Heart left ventricle (tissue), 16 donors: ENCODE measurements at regions not wholly inside any gene's neighbourhood (a gene's known extent, or its start where the extent isn't known, plus 50 kb on each side); places are given as distances from the start of the nearest gene placed in this dataset.

Experiments
- ATAC-seq, 4 donors: fragments of 200-7000 bp; cut with Tn5 transposase; one replicate each; pipeline ENCODE4 v1.9.1; 2020 to 2022; ENCODE audit warnings: moderate library complexity in 4 of 4, mild to moderate bottlenecking in 3 of 4, moderate number of reproducible peaks in 1 of 4
- DNase-seq, 5 donors: peaks; one replicate each; pipeline ENCODE4 v3.0.0-alpha.2; 2020
- H3K27ac ChIP-seq, 12 donors: fragments of 200-600 bp; sonication (generic) in 4 of 12; one replicate each; pipeline versions ENCODE4 v1.5.0 to v1.8.0; 2016 to 2022; ENCODE audit warnings: mild to moderate bottlenecking in 2 of 12
- H3K27me3 ChIP-seq, 9 donors: fragments of 200-600 bp; sonication (generic) in 2 of 9; one replicate each; pipeline versions ENCODE4 v1.5.1 to v1.8.0; 2016 to 2022; ENCODE audit warnings: mild to moderate bottlenecking in 3 of 9
- H3K36me3 ChIP-seq, 9 donors: fragments of 200-600 bp; sonication (generic) in 2 of 9; one replicate each; pipeline versions ENCODE4 v1.5.0 to v1.8.0; 2018 to 2022; ENCODE audit warnings: mild to moderate bottlenecking in 2 of 9
- H3K4me1 ChIP-seq, 12 donors: fragments of 200-600 bp; sonication (generic) in 4 of 12; one replicate each; pipeline versions ENCODE4 v1.5.0 to v1.8.0; 2016 to 2022; ENCODE audit warnings: mild to moderate bottlenecking in 3 of 12
- H3K4me3 ChIP-seq, 12 donors: fragments of 200-600 bp; sonication (generic) in 4 of 12; one replicate each; pipeline versions ENCODE4 v1.5.0 to v1.8.0; 2017 to 2022; ENCODE audit warnings: mild to moderate bottlenecking in 9 of 12, moderate library complexity in 4 of 12
- H3K9me3 ChIP-seq, 12 donors: fragments of 200-600 bp; sonication (generic) in 4 of 12; one replicate each; pipeline versions ENCODE4 v1.5.0 to v1.8.0; 2016 to 2022; ENCODE audit warnings: mild to moderate bottlenecking in 1 of 12
- CTCF ChIP-seq, 12 donors: fragments of 200-600 bp; sonication (generic) in 4 of 12; IDR thresholded peaks; one replicate each; pipeline versions ENCODE4 v1.5.0 to v1.8.0; 2018 to 2022; ENCODE audit warnings: antibody characterized with exemption in 12 of 12, mild to moderate bottlenecking in 5 of 12
- POLR2A ChIP-seq, 2 donors: fragments of 450-650 bp; IDR thresholded peaks; one replicate each; pipeline ENCODE4 v1.6.1; 2017; ENCODE audit warnings: antibody characterized with exemption in 2 of 2, mild to moderate bottlenecking in 2 of 2, moderate library complexity in 2 of 2
- whole genome bisulfite sequencing, 4 donors: extraction: QIAGEN DNeasy Blood & Tissue Kit in 2 of 4; methylation state at CpG; one replicate each; pipeline versions ENCODE4 v1.1.5 to v1.1.7; 2013 to 2018; 5-methylcytosine and 5-hydroxymethylcytosine counted together
- intact Hi-C, 10 donors: fragments of 100-400 bp; cut with DNase I; formaldehyde crosslinking; loops; one replicate each; pipeline versions ENCODE4 v1.11.1 to v1.14.2; 2022
- donor health status: ischemic (EF 13 %, LVEDD 7.1; RV severe dilation, severe dysfunction).
- donor health status: healthy with polysubstance abuse.
- donor health status: DM: no; HTN: yes; CAD: no.
- donor health status: DM: no; HTN: no; CAD: no.
- donor health status: ischemic (EF 25% LVEDD 6.9; RV normal size, moderate dysfunction).
- donor health status: ischemic (EF 25% LVEDD 5.7; RV mildly dilated, moderate dysfunction).
- donor health status: healthy.
- donor health status: DM: yes; HTN: yes; CAD: no.
- donor health status: ischemic (EF 35%, LVEDD 5.7; RV mildly dilated, moderate dysfunction).
- donor health status: nonischemic (EF 11% LVEDD 7.7; RV severe dilation, severe dysfunction).
- donor health status: DM: yes; HTN: yes; CAD: no.
- donor health status: PGD.
- donor health status: ischemic (EF 29% LVEDD 5.4; RV normal size, mild dysfunction).
- donor health status: nonischemic (EF 23%, LVEDD 6.1; RV moderate dilation, normal function).

- Histone ChIP-seq H3K4me3 (no peak overlapping the region), H3K9me3 (no peaks in the 10 kb centered on the region), H3K36me3 (no peaks in the 10 kb centered on the region), H3K4me1 (peaks cover 0 to 27% (median 11%) of the 10 kb centered on the region in 12 donors), H3K27me3 (no peaks in the 10 kb centered on the region), H3K27ac (no peak overlapping the region)
- intact Hi-C loops: no loop called here
- 86 to 100% (median 91%) methylated on average over 1 of the region's 1 CpG for WGBS, 4 donors
- no peak for DNase-seq
- TF ChIP-seq CTCF (IDR thresholded peaks at IDR 0.05): no peak
- TF ChIP-seq POLR2A (IDR thresholded peaks at IDR 0.05): no peak
- ATAC-seq: no peak
Measured at GRCh38 chr2:60044484-60044883, 509.0 kb downstream of the BCL11A start.

GRCh38 chr2:60042023-60042422, 511.4 kb downstream of the BCL11A start:
- DNase-seq: no peak

GRCh38 chr2:60033325-60033724, 520.1 kb downstream of the BCL11A start:
- no peak overlapping the region for H3K27ac ChIP-seq
- H3K4me1 ChIP-seq: no peaks in the 10 kb centered on the region
- ATAC-seq (no peak), DNase-seq (no peak)
- TF ChIP-seq CTCF (IDR thresholded peaks at IDR 0.05) (no peak), POLR2A (IDR thresholded peaks at IDR 0.05) (no peak)
- WGBS, 4 donors: 47 to 67% (median 52%) methylated on average over 4 of the region's 4 CpGs
- peaks cover 0 to 37% (median 10%) of the 10 kb centered on the region in 12 donors for H3K9me3 ChIP-seq
- H3K27me3 ChIP-seq: no peaks in the 10 kb centered on the region
- H3K36me3 ChIP-seq: no peaks in the 10 kb centered on the region
- intact Hi-C loops: no loop called here
- H3K4me3 ChIP-seq: no peak overlapping the region

More at GRCh38 chr2:60042023-60042422, 511.4 kb downstream of the BCL11A start:
- peak in 3 of 4 donors; percentile 50 to 79 (median 70) for ATAC-seq
- Histone ChIP-seq H3K36me3 (no peaks in the 10 kb centered on the region), H3K27ac (no peak overlapping the region), H3K4me3 (no peak overlapping the region), H3K9me3 (no peaks in the 10 kb centered on the region), H3K27me3 (no peaks in the 10 kb centered on the region), H3K4me1 (peaks cover 0 to 9% (median 0%) of the 10 kb centered on the region in 12 donors)
- 53 to 69% (median 58%) methylated on average over 3 of the region's 3 CpGs for WGBS, 4 donors
- no peak for TF ChIP-seq CTCF (IDR thresholded peaks at IDR 0.05)
- TF ChIP-seq POLR2A (IDR thresholded peaks at IDR 0.05): no peak
- intact Hi-C loops: no loop called here

GRCh38 chr2:60029566-60029883, 523.9 kb downstream of the BCL11A start:
- H3K27me3 ChIP-seq: no peaks in the 10 kb centered on the region
- H3K9me3 ChIP-seq: peaks cover 0 to 37% (median 10%) of the 10 kb centered on the region in 12 donors
- H3K4me1 ChIP-seq: no peaks in the 10 kb centered on the region
- TF ChIP-seq CTCF (IDR thresholded peaks at IDR 0.05) (no peak), POLR2A (IDR thresholded peaks at IDR 0.05) (no peak)
- H3K36me3 ChIP-seq: no peaks in the 10 kb centered on the region
- DNase-seq (no peak), ATAC-seq (no peak)
- H3K27ac ChIP-seq: no peak overlapping the region
- no peak overlapping the region for H3K4me3 ChIP-seq
- intact Hi-C loops: no loop called here
- WGBS, 4 donors: 61 to 72% (median 68%) methylated on average over 1 of the region's 1 CpG
